Endothelial cell of umbilical vein (primary cell): ENCODE measurements at regions not wholly inside any gene's neighbourhood (a gene's known extent, or its start where the extent isn't known, plus 50 kb on each side); places are given as distances from the start of the nearest gene placed in this dataset.

ENCODE experiments used
- CTCF ChIP-seq, 2 donors: IDR thresholded peaks; 1 replicate in 1 of 2; 2 replicates in 1 of 2; pipeline ENCODE4 v1.5.1; 2011; ENCODE audit warnings: low read length in 2 of 2, mild to moderate bottlenecking in 2 of 2, moderate library complexity in 2 of 2, control low read depth in 1 of 2, inconsistent platforms in 1 of 2, low read depth in 1 of 2; ENCODE audit not compliant: insufficient read depth in 1 of 2; ENCODE audit errors: extremely low read depth in 1 of 2
- EZH2 ChIP-seq: IDR thresholded peaks from 2 replicates; pipeline ENCODE4 v1.6.1; 2012; ENCODE audit warnings: borderline replicate concordance, low read depth, mild to moderate bottlenecking, moderate library complexity, low read length, inconsistent platforms; ENCODE audit not compliant: severe bottlenecking
- JUN ChIP-seq: IDR thresholded peaks from 2 replicates; pipeline ENCODE4 v1.6.1; 2011; ENCODE audit warnings: borderline replicate concordance, low read depth; ENCODE audit not compliant: insufficient read length, insufficient read depth
- MYC ChIP-seq: IDR thresholded peaks from one replicate; pipeline ENCODE4 v1.6.1; 2011; ENCODE audit warnings: mild to moderate bottlenecking, low read depth, low read length
- POLR2A ChIP-seq: IDR thresholded peaks from 2 replicates; pipeline ENCODE4 v1.6.1; 2012; ENCODE audit warnings: low read depth, mild to moderate bottlenecking, control low read depth, low read length

DNA sequence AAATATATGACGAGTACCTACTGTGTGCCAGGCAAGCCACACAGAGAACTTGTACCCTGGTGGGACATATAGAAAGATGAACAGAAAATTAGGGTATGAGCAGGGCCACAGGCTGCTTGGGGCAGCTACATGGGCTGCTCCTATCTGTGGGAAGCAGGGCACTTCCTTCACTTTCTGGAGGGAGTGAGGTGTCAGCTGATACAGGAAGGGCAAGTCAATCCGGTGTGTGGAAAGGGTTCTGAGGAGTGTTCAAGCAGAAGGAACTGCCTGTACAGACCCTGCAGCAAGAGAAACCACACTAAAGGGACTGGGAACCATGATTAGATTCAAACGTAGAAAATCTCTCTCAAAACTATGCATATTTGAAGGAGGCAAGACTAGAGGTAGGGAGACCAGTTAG is 58.6 kb upstream of the BCL11A start:
- TF ChIP-seq CTCF (IDR thresholded peaks at IDR 0.05; ENCODE audit: extremely low read depth in 1 of 2, insufficient read depth in 1 of 2, low read depth in 1 of 2, low read length in 2 of 2) = no peak
- TF ChIP-seq POLR2A = no peak
- no peak for TF ChIP-seq EZH2
- no peak for TF ChIP-seq MYC
- no peak for TF ChIP-seq JUN
